ENCODE measurements at regions not wholly inside any gene's neighbourhood (a gene's known extent, or its start where the extent isn't known, plus 50 kb on each side); places are given as distances from the start of the nearest gene placed in this dataset.

- ChIA-PET CTCF (no interaction called here), POLR2A (no interaction called here)
- H3K27me3 ChIP-seq (ENCODE audit: control insufficient read depth in 2 of 2, insufficient read depth in 2 of 2, low read length in 2 of 2): no peaks in the 10 kb centered on the region
- no peak overlapping the region for H3K4me3 ChIP-seq (replicated peaks in 1 of 3; ENCODE audit: insufficient read depth in 1 of 3, low read depth in 1 of 3, low read length in 3 of 3)
- no peaks in the 10 kb centered on the region for H3K4me1 ChIP-seq (ENCODE audit: control insufficient read depth, extremely low read depth, insufficient read depth, low read length)
- H3K9ac ChIP-seq (replicated peaks; ENCODE audit: extremely low read depth, insufficient read depth, low read length): no peak overlapping the region
- H3K9me3 ChIP-seq (replicated peaks; ENCODE audit: control insufficient read depth, insufficient read depth, low read length): no peaks in the 10 kb centered on the region
- no peak for TF ChIP-seq POLR2AphosphoS5 (IDR thresholded peaks at IDR 0.05; ENCODE audit: insufficient read depth, low read depth, low read length)
- TF ChIP-seq EZH2 (IDR thresholded peaks at IDR 0.05; ENCODE audit: borderline replicate concordance, low read depth, low read length, severe bottlenecking): no peak
- no peak overlapping the region for H3K4me2 ChIP-seq (ENCODE audit: insufficient read depth, low read length)
- H3K9me1 ChIP-seq (replicated peaks; ENCODE audit: control insufficient read depth, extremely low read depth, insufficient read depth, low read length): no peaks in the 10 kb centered on the region
- H3K36me3 ChIP-seq (ENCODE audit: control insufficient read depth in 2 of 2, extremely low read depth in 1 of 2, insufficient read depth in 2 of 2, low read length in 2 of 2): no peaks in the 10 kb centered on the region
- dilution Hi-C loops (cut with MboI; ENCODE audit: extremely low pct_ligation_motif_present, low sequenced_read_pairs): no loop called here
- H2AFZ ChIP-seq (ENCODE audit: low read depth, low read length): no peak overlapping the region
- no peaks in the 10 kb centered on the region for H4K20me1 ChIP-seq (replicated peaks; ENCODE audit: control insufficient read depth, extremely low read depth, insufficient read depth, low read length)
- FAIRE-seq (no peak), DNase-seq (ENCODE audit: low read depth, low spot score) (no peak)
- no peaks in the 10 kb centered on the region for H3K79me2 ChIP-seq (ENCODE audit: control insufficient read depth, insufficient read depth, low read length)
- H3K27ac ChIP-seq (ENCODE audit: insufficient read depth, low read depth, low read length): no peak overlapping the region
- intact Hi-C loops (cut with micrococcal nuclease): loop anchor here (10.0 kb wide), 2 partner anchors 286 to 1146 kb away; no protein-coding TSS in a partner anchor
- no TSS peak for BruUV-seq (replicated peaks)
These were observed 160.9 kb upstream of the SLC13A1 start for GRCh38 chr7:123360631-123361030.

GRCh38 chr7:123355576-123356190 is 155.9 kb upstream of the SLC13A1 start:
- CTCF ChIA-PET: interaction anchor here (2.8 kb wide), 1 partner anchor 12 kb away, joined by 14 read pairs; no protein-coding TSS in a partner anchor
- Histone ChIP-seq H3K27ac (ENCODE audit: insufficient read depth, low read depth, low read length) (no peak overlapping the region), H4K20me1 (replicated peaks; ENCODE audit: control insufficient read depth, extremely low read depth, insufficient read depth, low read length) (no peaks in the 10 kb centered on the region), H3K9me3 (replicated peaks; ENCODE audit: control insufficient read depth, insufficient read depth, low read length) (no peaks in the 10 kb centered on the region), H3K79me2 (ENCODE audit: control insufficient read depth, insufficient read depth, low read length) (no peaks in the 10 kb centered on the region), H3K9me1 (replicated peaks; ENCODE audit: control insufficient read depth, extremely low read depth, insufficient read depth, low read length) (no peaks in the 10 kb centered on the region), H3K36me3 (ENCODE audit: control insufficient read depth in 2 of 2, extremely low read depth in 1 of 2, insufficient read depth in 2 of 2, low read length in 2 of 2) (no peaks in the 10 kb centered on the region), H2AFZ (ENCODE audit: low read depth, low read length) (no peak overlapping the region), H3K9ac (replicated peaks; ENCODE audit: extremely low read depth, insufficient read depth, low read length) (no peak overlapping the region), H3K27me3 (ENCODE audit: control insufficient read depth in 2 of 2, insufficient read depth in 2 of 2, low read length in 2 of 2) (no peaks in the 10 kb centered on the region), H3K4me2 (ENCODE audit: insufficient read depth, low read length) (no peak overlapping the region), H3K4me1 (ENCODE audit: control insufficient read depth, extremely low read depth, insufficient read depth, low read length) (no peaks in the 10 kb centered on the region), H3K4me3 (replicated peaks in 1 of 3; ENCODE audit: insufficient read depth in 1 of 3, low read depth in 1 of 3, low read length in 3 of 3) (no peak overlapping the region)
- DNase-seq (ENCODE audit: low read depth, low spot score) (no peak), FAIRE-seq (no peak)
- POLR2A ChIA-PET: no interaction called here
- TF ChIP-seq JUN (IDR thresholded peaks at IDR 0.05; ENCODE audit: borderline replicate concordance, insufficient read depth, insufficient read length, low read depth) (no peak), POLR2AphosphoS5 (IDR thresholded peaks at IDR 0.05; ENCODE audit: insufficient read depth, low read depth, low read length) (no peak), FOS (IDR thresholded peaks at IDR 0.05; ENCODE audit: borderline replicate concordance, insufficient read depth, low read length) (peak; percentile 13), MAX (IDR thresholded peaks at IDR 0.05; ENCODE audit: insufficient read depth, insufficient read length) (no peak), CTCF (IDR thresholded peaks at IDR 0.05; ENCODE audit: extremely low read depth in 1 of 2, insufficient read depth in 1 of 2, low read depth in 1 of 2, low read length in 2 of 2) (no peak), EZH2 (IDR thresholded peaks at IDR 0.05; ENCODE audit: borderline replicate concordance, low read depth, low read length, severe bottlenecking) (no peak), MYC (IDR thresholded peaks at IDR 0.05; ENCODE audit: low read depth, low read length) (no peak), GATA2 (IDR thresholded peaks at IDR 0.05; ENCODE audit: insufficient read depth, insufficient read length, low read depth, low read length) (no peak)
- intact Hi-C loops (cut with micrococcal nuclease) (no loop called here), dilution Hi-C loops (cut with MboI; ENCODE audit: extremely low pct_ligation_motif_present, low sequenced_read_pairs) (no loop called here)
- no TSS peak for BruUV-seq (replicated peaks)

All from endothelial cell of umbilical vein (primary cell).